ENCODE measurements at regions not wholly inside any gene's neighbourhood (a gene's known extent, or its start where the extent isn't known, plus 50 kb on each side); places are given as distances from the start of the nearest gene placed in this dataset.
"Not testable (repeated sequence)": the region's sequence is repeated elsewhere in the genome, so short reads cannot be mapped to it uniquely, and the experiment has no call there.

- DNase-seq (ENCODE audit: low read depth) = peak; percentile 17
- H3K4me3 ChIP-seq (ENCODE audit: low read length) = no peak overlapping the region
- TF ChIP-seq, protein P1, sequence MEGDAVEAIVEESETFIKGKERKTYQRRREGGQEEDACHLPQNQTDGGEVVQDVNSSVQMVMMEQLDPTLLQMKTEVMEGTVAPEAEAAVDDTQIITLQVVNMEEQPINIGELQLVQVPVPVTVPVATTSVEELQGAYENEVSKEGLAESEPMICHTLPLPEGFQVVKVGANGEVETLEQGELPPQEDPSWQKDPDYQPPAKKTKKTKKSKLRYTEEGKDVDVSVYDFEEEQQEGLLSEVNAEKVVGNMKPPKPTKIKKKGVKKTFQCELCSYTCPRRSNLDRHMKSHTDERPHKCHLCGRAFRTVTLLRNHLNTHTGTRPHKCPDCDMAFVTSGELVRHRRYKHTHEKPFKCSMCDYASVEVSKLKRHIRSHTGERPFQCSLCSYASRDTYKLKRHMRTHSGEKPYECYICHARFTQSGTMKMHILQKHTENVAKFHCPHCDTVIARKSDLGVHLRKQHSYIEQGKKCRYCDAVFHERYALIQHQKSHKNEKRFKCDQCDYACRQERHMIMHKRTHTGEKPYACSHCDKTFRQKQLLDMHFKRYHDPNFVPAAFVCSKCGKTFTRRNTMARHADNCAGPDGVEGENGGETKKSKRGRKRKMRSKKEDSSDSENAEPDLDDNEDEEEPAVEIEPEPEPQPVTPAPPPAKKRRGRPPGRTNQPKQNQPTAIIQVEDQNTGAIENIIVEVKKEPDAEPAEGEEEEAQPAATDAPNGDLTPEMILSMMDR (conservative IDR thresholded peaks at IDR 0.05; ENCODE audit: low read depth, low read length) = no peak
Measured at GRCh38 chrX:84865113-84865512, 138.6 kb upstream of the APOOL start.

DNA sequence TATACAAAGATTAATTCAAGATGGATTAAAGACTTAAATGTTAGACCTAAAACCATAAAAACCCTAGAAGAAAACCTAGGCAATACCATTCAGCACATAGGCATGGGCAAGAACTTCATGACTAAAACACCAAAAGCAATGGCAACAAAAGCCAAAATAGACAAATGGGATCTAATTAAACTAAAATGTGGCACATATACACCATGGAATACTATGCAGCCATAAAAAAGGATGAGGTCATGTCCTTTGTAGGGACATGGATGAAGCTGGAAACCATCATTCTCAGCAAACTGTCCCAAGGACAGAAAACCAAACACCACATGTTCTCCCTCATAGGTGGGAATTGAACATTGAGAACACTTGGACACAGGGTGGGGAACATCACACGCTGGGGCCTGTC is 133.4 kb upstream of the APOOL start:
- DNase-seq (ENCODE audit: low read depth); H3K4me3 ChIP-seq (ENCODE audit: low read length): not testable (repeated sequence)

GRCh38 chrX:84872160-84872771 is 131.4 kb upstream of the APOOL start:
- DNase-seq (ENCODE audit: low read depth); H3K4me3 ChIP-seq (ENCODE audit: low read length): not testable (repeated sequence)

GRCh38 chrX:84873176-84873575 is 130.5 kb upstream of the APOOL start:
- no peak overlapping the region for H3K4me3 ChIP-seq (ENCODE audit: low read length)
- TF ChIP-seq, protein P1 (conservative IDR thresholded peaks at IDR 0.05; ENCODE audit: low read depth, low read length) = no peak
- DNase-seq (ENCODE audit: low read depth) = no peak

GRCh38 chrX:84876876-84877275 is 126.8 kb upstream of the APOOL start:
- TF ChIP-seq, protein P1 (conservative IDR thresholded peaks at IDR 0.05; ENCODE audit: low read depth, low read length) = no peak
- DNase-seq (ENCODE audit: low read depth) = no peak
- no peak overlapping the region for H3K4me3 ChIP-seq (ENCODE audit: low read length)

GRCh38 chrX:84893897-84894296 is 109.8 kb upstream of the APOOL start:
- DNase-seq (ENCODE audit: low read depth) = no peak
- H3K4me3 ChIP-seq (ENCODE audit: low read length) = no peak overlapping the region
- TF ChIP-seq, protein P1 (conservative IDR thresholded peaks at IDR 0.05; ENCODE audit: low read depth, low read length) = no peak

DNA sequence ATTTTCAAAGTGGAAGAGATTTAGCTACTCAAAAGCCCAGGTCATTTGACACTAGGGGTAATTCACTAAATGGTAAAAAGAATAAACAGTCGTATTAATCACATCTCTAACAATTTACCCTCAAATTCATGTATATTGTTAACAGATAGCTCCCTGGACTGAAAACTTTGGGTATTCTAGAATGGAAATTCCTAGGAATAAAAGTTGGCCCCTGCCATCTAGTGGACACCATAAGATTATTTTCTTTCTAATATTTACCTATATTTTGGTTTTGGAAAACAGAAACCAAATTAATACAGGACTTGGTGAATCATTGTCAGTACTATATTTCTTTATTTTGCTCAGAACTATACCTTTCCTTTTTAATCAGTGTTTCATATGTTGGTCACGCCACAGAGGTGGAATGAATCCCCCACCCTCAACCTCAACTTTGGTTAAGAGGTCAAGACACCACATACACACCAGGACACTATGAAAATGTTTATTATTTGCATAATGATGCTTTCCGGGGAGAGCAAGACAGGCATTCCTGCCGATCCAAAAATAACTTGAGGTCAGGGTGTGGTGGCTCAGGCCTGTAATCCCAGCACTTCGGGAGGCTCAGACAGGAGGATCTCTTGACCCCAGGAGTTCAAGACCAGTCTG is 96.2 kb upstream of the APOOL start:
- TF ChIP-seq, protein P1 (conservative IDR thresholded peaks at IDR 0.05; ENCODE audit: low read depth, low read length) = peak; percentile 23
- no peak overlapping the region for H3K4me3 ChIP-seq (ENCODE audit: low read length)
- no peak for DNase-seq (ENCODE audit: low read depth)

GRCh38 chrX:84909151-84909550 is 94.5 kb upstream of the APOOL start:
- no peak overlapping the region for H3K4me3 ChIP-seq (ENCODE audit: low read length)
- no peak for DNase-seq (ENCODE audit: low read depth)
- TF ChIP-seq, protein P1 (conservative IDR thresholded peaks at IDR 0.05; ENCODE audit: low read depth, low read length) = no peak
